ENCODE measurements at regions not wholly inside any gene's neighbourhood (a gene's known extent, or its start where the extent isn't known, plus 50 kb on each side); places are given as distances from the start of the nearest gene placed in this dataset.

- TF ChIP-seq POLR2AphosphoS5 (IDR thresholded peaks at IDR 0.05; ENCODE audit: borderline replicate concordance, low read depth, low read length) (no peak), EZH2 (IDR thresholded peaks at IDR 0.05) (no peak), FOXP2 (optimal IDR thresholded peaks at IDR 0.05; ENCODE audit: control extremely low read depth, extremely low read length, insufficient read depth) (no peak)
Measured at GRCh38 chrX:129111081-129111798, 412.1 kb downstream of the SMARCA1 start.

All from SK-N-MC (cell line).